ENCODE measurements at regions not wholly inside any gene's neighbourhood (a gene's known extent, or its start where the extent isn't known, plus 50 kb on each side); places are given as distances from the start of the nearest gene placed in this dataset.
"Not testable (repeated sequence)": the region's sequence is repeated elsewhere in the genome, so short reads cannot be mapped to it uniquely, and the experiment has no call there.

DNA sequence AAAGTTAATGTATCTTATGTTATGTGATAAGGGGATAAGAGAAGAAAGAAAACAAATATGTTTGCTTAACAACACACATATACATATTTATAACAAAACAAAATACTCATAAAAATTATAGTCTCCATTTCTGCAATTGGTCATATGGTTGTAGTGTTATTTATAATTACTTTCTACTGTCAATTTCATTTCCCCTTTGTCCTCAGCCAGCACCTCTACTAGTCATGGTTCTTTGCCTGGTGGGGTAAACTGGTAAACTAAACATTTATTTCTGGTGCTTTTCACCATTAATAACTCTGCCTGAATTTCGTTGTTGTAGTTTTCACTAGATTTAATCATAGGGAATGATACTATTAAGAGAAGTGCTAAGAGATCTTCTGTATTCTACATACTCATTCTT is 88.0 kb upstream of the ALCAM start:
- DNase-seq (ENCODE audit: low read depth in 2 of 2), result no peak

DNA sequence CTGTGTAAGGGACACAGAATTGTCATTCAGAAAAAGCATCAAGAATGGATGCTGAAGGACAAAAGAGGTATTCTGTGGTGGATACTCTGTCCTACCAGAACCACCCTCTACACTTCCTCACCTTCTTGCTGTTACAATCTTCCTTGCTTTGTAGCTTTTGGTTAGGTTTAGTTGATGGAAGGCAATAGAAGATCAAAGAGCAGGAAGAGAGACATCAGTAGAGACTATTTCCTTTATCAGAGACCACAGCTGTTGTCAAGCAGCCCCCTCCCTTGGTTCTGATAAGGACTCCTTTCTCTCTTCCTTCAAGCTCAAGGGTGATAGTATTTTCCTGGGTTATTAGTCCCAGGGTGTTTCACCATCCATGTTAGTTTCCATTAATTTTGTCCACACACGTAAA is 84.7 kb upstream of the ALCAM start:
- DNase-seq (ENCODE audit: low read depth in 2 of 2), result no peak

DNA sequence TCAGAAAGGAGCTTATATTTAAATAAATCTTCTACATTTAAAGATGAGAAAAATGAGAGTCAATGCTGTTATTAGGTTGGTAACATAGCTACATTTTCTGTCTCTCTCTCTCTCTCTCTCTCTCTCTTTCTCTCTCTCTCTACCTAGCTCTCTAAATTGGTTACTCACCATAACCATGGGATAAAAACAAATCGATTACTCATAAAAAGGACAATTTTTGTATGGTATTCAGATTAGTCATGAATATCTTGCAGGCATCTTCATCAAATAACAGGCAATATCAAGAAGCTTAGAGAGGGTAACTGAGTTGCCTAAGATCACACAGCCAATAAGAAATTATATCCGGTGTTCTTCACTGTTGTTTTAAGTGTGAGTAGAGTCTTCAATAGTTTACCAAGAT is 81.8 kb upstream of the ALCAM start:
- no peak for DNase-seq (ENCODE audit: low read depth in 2 of 2)

DNA sequence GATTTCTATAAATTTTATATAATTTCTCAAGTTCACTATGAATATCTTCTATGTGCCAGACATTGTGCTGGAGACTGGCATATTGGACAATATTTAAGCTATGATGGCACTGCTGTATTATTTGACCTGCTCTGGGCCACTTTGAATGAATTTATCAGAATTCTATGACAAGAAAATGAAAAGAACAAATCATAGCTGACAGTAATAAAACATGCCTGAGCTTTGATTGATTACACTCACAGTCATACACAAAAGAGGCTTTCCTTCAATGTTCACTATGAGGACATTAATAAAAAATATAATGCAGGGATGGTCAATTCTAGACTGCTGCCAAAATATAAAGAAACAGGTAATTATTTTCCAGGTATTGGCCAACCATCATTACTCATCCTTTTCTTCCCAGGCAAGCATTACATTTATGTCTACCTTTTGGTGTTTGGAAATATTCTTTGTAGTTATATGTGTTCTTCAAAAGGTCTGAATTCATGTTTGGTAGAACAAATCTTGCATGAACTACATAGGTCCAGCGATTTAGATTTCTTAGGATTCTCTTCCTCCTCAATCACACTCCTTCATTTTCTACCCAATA is 81.0 kb upstream of the ALCAM start:
- DNase-seq (ENCODE audit: low read depth in 2 of 2), result no peak

DNA sequence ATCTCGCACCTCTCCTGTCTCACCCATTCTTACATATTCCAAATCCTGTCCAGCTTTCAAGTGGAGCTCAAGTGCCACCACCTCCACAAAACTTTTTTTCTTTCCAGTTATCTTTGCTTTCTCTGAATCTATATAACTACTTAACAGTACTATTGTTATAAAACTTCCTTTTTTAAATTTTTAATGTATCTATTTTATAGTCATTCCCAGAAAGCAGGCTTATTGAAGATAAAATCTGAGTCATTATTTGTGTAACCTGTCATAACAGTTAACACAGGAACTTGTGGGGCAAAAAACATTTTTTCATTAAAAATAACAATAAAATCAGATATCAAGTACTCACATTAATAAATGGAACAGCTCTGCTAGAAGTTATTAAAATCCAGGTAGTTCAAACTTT is 73.3 kb upstream of the ALCAM start:
- DNase-seq (ENCODE audit: low read depth in 2 of 2), result no peak

DNA sequence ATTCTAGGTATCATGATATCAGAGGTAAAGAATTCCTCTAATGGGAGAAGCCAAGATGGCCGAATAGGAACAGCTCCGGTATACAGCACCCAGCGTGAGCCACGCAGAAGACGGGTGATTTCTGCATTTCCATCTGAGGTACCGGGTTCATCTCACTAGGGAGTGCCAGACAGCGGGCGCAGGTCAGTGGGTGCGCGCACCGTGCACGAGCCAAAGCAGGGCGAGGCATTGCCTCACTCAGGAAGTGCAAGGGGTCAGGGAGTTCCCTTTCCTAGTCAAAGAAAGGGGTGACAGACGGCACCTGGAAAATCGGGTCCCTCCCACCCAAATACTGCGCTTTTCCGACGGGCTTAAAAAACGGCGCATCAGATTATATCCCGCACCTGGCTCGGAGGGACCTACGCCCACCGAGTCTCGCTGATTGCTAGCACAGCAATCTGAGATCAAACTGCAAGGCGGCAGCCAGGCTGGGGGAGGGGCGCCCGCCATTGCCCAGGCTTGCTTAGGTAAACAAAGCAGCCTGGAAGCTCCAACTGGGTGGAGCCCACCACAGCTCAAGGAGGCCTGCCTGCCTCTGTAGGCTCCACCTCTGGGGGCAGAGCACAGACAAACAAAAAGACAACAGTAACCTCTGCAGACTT is 70.4 kb upstream of the ALCAM start:
- not testable (repeated sequence) for DNase-seq (ENCODE audit: low read depth in 2 of 2)

DNA sequence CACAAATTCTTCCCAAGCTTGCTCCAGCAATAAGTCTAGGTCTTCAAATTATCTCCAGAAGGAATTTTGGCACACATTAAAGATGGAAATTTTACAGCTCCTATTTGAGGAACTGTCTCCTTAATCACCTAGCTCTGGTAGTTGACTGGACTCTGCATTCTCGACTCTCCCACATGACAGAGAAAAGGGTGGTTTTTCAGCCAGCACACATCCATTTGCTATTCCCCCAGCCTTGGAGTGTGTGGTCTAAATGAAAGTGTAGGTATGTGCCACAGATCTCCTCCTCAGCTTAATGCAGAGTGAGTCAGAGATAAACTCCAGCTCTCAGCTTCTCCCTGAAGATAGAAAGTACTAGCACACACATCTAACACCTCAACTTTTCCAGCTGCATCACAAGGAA is 62.2 kb upstream of the ALCAM start:
- DNase-seq (ENCODE audit: low read depth in 2 of 2), result no peak

DNA sequence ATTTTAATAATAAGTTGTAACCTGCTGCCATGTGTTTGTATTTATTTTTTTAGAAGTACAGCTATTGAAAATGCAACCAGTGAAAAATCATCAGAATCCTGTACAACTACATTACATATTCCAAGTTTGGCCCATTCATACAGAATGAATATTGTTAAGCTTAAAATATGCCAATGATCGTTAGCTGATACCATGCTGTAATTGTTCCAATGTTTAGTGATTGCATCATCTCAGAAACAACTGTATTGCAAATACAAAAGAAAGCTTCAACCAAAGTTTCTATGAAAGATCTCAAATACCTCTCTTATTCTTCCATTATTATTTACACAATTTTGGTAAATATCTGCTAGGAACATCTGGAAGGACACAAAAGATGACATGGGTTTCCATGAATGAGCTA is 51.6 kb upstream of the ALCAM start:
- no peak for DNase-seq (ENCODE audit: low read depth in 2 of 2)

DNA sequence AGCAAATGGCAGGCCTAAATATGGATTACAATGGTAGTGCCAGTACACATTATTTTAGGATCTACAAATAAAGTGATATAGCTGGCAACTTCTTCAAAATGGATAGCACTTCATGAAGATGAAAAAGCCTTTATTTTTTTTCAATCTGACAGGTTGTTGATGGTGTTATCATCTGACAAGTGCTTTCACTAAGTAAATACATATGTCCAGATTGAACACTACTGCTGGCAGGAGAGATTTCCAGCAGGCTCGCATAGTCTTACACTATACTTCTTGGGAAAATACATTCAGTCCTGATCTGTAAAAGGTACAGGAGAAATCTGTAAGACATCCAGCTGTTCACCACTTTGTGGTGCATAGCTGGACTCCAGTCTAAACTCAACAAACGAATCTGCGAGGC is 50.9 kb upstream of the ALCAM start:
- DNase-seq (ENCODE audit: low read depth in 2 of 2), result no peak

DNA sequence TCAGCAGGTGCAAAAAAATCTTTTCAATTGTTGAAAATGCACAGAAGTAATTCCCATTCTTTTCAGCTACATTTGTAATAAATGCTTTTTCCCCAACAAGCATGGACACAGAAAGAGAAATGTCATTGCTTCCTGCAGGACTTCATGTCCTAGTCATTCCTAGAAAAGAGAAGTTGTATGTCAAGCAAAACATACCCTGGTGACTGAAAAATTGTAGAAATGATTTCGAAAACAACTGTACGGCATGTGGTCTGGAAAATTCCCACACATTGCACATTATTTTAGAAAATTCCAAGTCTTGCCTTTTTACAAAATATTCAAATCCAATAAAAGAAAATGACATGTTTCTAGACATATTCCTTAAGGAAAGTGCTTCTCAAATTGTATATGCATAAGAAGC is 50.4 kb upstream of the ALCAM start:
- no peak for DNase-seq (ENCODE audit: low read depth in 2 of 2)
